ENCODE measurements at regions not wholly inside any gene's neighbourhood (a gene's known extent, or its start where the extent isn't known, plus 50 kb on each side); places are given as distances from the start of the nearest gene placed in this dataset.
"Not testable (repeated sequence)": the region's sequence is repeated elsewhere in the genome, so short reads cannot be mapped to it uniquely, and the experiment has no call there.

DNA sequence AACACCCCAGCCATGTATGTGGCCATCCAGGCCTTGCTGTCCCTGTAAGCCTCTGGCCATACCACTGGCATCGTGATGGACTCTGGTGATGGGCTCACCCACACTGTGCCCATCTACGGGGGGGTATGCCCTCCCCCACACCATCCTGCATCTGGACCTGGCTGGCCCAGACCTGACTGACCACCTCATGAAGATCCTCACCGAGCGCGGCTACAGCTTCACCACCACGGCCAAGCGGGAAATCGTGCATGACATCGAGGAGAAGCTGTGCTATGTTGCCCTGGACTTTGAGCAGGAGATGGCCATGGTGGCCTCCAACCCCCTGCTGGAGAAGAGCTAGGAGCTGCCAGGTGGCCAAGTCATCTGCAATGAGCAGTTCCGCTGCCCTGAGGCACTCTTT is 80.4 kb upstream of the ZCCHC2 start:
- no peak for DNase-seq

DNA sequence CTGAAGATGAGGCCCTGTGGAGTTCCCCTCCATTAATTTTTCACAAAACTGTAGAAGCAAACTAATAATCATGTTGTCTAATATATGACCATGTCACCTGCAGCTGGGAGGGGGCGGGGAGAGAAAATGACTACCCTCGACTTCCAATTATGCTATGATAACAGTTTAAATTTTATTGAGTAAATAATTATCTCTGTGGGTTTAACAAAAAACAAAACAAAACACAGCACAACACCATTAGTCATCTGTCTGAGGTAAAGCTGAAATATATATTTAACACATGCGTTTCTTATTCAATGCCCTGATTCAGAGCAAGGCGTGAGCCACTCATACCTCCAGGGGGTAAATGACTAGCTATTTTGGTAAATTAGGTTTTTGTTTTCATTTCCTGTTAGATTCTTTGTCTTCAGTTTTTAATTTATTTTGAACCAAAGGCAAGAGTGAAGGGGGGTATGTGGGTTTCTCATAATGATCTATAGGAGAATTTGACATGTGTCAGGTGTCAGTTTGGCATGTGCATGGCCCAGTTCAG is 77.4 kb upstream of the ZCCHC2 start:
- no peak for DNase-seq

DNA sequence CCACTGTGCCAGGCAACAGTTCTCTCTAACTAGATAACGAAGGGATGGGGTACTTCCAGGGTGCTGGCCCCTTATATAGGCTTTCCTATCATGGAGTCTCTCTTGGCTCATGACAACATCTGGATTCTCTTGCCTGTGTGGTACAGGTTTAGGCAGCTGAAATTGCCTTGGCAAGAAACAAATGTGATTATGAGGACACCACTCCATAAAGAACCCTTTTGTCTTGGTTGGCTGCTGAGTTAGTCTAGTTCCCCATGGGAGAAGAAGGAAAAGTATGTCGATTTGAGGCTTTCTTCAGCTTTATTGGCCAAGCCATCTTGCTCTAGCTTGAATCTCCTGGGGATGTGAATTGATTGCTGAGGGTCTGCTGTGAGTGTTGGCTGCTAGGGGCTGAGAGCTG is 76.3 kb upstream of the ZCCHC2 start:
- DNase-seq = no peak

GRCh38 chr18:62447652-62448051 is 75.2 kb upstream of the ZCCHC2 start:
- DNase-seq = no peak

GRCh38 chr18:62448426-62448825 is 74.4 kb upstream of the ZCCHC2 start:
- no peak for DNase-seq

DNA sequence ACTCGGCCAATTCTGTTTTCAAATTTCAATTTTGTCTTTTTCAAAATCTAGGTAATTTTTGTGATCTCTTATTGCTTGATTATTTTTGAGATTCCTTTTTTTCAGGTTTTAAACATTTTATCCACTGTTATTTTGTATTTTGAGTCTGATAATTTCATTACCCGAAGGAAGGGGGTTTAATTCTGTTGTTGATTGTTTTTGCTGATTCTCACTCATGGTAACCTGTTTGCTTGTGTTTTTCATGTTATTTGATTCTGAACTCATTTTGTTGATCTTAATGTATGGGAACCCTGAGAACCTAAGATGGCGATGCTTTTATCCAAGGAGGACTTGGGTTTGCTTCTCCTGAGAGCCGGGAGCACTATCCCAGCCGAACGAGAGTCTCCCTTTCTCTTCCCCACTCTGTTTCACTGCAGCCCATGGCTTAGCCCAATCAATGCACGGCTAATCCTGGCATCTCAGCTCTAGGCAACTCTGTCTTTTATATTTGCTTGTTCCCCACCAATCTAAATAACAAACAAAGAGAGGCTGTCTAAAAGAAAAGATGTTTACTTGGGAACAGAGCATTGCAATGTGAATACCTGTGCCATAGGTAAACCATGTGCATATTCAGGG is 73.2 kb upstream of the ZCCHC2 start:
- no peak for DNase-seq

DNA sequence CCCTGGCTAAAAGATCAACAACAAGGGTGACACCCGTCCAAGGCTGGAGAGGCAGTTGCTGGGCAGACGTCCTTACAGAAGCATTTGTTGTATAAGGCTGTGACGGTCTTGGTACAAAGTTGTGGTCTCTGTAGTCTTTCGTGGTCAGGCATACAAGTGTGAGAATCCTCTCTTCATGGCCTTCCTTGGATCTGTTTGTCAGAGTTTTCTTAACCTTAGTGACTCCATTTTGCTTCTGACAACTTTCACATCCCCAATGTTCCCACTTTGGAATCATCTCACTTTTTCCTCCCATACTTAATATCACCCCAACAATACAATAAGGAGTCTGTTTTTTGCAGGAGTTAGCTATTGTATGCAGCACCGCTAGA is 72.7 kb upstream of the ZCCHC2 start:
- DNase-seq = no peak

- peak; percentile 10 for DNase-seq
These were observed 72.0 kb upstream of the ZCCHC2 start for GRCh38 chr18:62450546-62451410.

DNA sequence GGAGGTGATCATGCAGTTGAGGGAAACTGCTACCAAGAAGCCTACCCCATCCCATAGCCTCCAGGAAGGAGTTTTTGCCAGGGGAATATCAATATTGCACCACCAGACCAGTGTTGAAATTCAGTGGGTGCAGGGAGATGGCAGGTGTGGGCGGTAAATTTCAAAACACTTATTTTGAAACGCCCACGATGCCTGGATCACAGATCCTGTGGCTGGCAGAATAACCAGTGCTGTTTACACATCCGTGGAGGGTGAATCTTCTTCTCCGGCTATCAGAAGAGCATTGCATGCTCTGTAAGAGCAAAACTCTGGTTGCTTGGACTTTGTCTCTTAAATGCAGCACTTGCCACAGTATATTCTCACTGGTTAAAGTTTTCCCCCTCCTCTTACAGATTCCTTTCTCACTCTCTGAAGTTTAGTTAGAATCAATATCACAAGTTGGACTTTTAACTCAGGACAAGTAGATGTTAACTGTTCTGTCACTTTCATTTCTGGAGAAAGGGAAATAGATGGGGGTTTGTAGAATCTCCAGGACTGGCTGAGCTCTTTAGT is 70.5 kb upstream of the ZCCHC2 start:
- no peak for DNase-seq

- no peak for DNase-seq
These were observed 69.0 kb upstream of the ZCCHC2 start for GRCh38 chr18:62453864-62454263.

DNA sequence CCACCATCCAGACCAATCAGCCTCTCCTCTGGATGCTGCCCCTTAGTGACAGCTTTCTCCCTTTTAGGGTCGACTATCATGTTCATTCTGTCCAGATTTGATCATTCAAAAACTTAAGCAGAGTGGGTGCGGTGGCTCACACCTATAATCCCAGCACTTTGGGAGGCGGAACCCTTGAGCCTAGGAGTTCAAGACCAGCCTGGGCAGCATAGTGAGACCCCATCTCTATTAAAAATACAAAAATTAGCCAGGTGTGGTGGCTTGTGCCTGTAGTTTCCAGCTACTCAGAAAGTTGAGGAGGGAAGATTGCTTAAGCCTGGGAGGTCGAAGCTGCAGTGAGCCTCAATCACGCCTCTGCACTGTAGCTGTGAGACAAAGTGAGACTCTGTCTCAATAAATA is 68.3 kb upstream of the ZCCHC2 start:
- no peak for DNase-seq

DNA sequence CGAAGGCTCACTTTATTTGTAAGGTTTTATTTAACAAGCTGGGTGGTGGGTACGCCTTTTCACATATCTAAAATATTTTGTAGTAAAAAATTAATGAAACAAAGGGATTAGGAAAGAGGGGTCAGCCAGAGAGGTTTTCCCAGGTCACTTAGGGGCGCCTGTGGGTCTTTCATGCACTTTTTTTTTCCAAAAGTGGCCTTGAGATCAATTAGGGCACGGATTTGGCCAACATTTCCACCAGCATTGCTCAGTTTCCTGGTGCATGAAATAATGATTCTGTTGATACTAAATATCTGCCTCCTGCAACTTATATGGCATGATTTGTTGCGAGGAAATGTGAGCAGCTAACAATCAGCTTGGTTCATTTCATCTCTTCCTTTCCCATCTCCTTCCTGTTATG is 67.6 kb upstream of the ZCCHC2 start:
- DNase-seq = no peak

- DNase-seq = no peak
These were observed 64.9 kb upstream of the ZCCHC2 start for GRCh38 chr18:62457877-62458276.

GRCh38 chr18:62458346-62458745 is 64.5 kb upstream of the ZCCHC2 start:
- DNase-seq = no peak

DNA sequence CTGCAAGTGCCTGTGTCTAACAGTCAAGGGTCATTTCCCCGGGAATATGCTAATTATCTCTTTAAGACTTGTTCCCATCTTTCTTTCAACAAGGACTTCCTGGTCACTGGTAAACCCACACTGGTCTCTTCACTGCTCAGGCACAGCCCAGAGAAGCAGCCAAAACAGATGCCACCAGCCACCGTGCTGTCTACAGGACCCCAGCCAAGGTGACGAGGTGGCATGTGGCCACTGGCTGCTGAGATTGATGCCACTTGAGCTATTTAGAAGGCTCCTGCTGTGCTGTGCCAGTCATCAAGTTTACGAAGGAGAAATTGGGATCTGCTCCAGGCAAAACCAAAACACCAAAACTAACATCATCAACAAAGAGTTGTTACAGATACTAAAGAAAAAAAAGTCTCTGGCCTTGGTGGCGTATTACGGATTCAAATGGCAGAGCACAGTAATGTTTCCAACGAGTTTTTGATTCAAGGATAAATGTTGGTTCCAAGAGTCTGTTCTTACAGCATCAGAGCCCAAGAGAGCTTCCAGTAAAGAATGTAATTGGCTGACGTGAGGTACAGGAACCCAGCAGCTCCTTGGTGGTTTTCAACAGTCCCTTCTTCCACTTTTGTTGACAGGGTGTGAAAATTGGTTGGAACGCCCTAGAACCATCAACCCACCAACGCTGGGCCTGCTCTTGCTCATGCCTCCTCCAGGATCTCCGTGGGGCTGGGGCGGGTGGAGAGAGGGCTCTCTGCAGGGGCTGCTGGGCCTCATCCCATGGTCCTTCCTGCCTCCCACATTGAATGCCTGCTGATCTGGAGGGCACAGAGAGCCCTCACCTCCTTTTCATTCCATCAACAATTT is 63.7 kb upstream of the ZCCHC2 start:
- DNase-seq = no peak

DNA sequence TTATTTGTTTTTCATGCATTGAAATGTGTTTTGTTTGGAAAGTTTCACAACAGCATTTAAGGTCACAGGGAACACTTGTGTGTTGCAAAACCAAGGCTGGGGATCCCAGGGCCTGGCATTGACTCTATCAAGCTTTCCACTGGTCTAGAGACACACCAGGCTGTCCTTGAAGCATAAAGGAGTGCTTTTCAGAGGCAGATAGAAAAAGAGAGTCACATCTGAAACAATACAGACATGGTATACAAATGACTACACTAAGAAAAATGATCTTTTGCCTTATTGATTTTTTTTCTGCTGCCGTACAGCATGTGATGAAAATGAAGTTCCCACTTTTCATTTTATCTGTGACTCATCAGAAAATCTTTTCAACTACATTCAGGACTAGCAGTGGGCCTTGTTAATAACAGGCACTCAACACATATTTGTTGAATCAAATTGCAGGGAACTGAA is 61.9 kb upstream of the ZCCHC2 start:
- no peak for DNase-seq

- no peak for DNase-seq
These were observed 61.2 kb upstream of the ZCCHC2 start for GRCh38 chr18:62461591-62461990.

DNA sequence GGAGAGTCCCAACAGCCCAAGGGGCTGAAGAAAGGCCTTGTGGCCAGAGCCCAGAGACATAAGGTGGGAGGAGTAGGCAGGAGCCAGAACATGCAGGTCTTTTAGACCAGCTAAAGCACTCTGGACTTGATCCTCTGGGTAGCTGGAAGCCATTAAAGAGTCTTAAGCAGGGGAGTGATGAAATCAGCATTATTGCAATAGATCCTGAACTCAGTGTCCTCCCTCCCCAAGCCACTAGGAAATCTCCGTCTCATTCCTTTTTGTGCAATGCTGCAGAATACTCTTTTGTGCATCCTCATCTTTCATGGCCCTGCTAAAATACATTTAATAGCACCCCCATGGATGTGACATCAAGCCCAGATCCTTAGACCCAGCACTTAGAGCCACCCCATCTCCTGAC is 58.6 kb upstream of the ZCCHC2 start:
- no peak for DNase-seq

DNA sequence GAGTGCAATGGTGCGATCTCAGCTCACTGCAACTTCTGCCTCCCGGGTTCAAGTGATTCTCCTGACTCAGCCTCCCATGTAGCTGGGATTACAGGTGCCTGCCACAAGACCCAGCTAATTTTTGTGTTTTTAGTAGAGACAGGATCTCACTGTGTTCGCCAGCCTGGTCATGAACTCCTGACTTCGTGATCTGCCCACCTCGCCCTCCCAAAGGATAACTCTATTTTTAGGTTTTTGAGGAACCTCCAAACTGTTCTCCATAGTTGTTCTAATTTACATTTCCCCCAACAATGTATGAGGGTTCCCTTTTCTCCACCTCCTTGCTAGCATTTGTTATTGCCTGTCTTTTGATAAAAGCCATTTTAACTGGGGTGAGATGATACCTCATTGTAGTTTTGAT is 53.7 kb upstream of the ZCCHC2 start:
- DNase-seq = not testable (repeated sequence)
